NK-92 treated with Interleukin-12 subunit alpha and Interleukin-12 subunit beta, amount 100 ng/mL, for 24 hours (cell line): ENCODE measurements at regions not wholly inside any gene's neighbourhood (a gene's known extent, or its start where the extent isn't known, plus 50 kb on each side); places are given as distances from the start of the nearest gene placed in this dataset.

Source experiments
- DNase-seq: peaks from one replicate; lab custom pipeline; 2025; lab: John Stamatoyannopoulos, UW

GRCh38 chr13:91135376-91135775 is 212.1 kb upstream of the MIR17HG start:
- no peak for DNase-seq

DNA sequence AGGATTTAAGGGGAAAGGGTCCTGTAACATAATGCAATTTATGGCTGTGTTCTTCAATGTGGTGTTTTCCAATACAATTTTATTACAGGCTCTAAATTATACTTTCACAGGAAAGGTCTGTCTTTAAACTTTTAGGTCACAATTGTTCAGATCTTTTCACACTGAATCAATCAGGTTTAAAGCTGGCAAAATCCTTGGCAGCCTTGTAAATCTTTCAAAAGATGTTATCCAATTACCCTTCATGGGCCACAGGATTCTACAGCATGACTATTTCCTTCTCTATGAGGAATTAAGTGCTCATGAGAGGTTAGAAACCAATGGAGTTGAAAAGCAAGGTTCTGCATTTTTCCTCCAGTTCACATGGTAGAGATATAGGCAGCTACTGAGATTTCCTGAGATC is 211.5 kb upstream of the MIR17HG start:
- no peak for DNase-seq

GRCh38 chr13:91136806-91137205 is 210.7 kb upstream of the MIR17HG start:
- no peak for DNase-seq

DNA sequence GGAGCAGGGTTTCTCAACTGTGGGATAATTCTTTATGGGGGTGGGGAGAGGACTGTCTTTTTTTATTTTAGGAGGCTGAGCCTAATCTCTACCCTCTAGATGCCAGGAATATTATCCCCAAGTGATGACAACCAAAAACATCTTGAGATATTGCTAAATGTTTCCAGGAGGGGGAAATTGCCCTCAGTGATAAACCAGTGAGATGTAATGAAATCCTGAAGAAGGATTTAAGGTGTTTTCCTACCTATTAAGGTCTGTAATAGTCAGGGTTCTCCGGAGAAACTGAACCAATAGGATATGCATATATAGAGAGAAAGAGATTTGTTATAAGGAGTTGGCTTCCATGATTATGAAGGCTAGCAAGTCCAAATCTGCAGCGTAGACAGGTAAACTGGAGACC is 208.3 kb upstream of the MIR17HG start:
- DNase-seq: no peak

- no peak for DNase-seq
These were observed 205.9 kb upstream of the MIR17HG start for GRCh38 chr13:91141543-91142061.

- DNase-seq: no peak
These were observed 204.9 kb upstream of the MIR17HG start for GRCh38 chr13:91142572-91142971.

GRCh38 chr13:91144054-91144453 is 203.4 kb upstream of the MIR17HG start:
- no peak for DNase-seq

- no peak for DNase-seq
These were observed 203.0 kb upstream of the MIR17HG start for GRCh38 chr13:91144486-91144885.

GRCh38 chr13:91145571-91146205 is 201.8 kb upstream of the MIR17HG start:
- DNase-seq: no peak

DNA sequence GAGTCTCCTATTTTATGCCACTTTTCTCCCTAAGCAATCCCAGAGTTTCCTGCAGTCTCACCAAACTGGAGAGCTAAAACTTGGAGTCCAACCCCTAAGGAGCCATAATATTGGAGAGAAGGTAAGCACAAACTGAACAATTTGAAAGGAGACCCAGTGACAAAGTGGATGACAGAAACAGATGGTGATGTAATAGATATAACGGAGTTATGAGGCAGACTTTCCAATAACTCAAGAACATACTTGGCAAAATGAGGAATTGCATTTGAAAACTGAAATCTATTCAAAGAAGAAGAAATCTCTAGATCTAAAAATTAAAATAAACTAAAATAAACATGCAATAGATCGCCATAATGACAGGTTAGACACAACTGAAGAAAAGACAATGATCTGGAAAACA is 200.9 kb upstream of the MIR17HG start:
- no peak for DNase-seq

GRCh38 chr13:91148098-91148497 is 199.4 kb upstream of the MIR17HG start:
- DNase-seq: no peak

GRCh38 chr13:91151921-91152320 is 195.6 kb upstream of the MIR17HG start:
- no peak for DNase-seq

DNA sequence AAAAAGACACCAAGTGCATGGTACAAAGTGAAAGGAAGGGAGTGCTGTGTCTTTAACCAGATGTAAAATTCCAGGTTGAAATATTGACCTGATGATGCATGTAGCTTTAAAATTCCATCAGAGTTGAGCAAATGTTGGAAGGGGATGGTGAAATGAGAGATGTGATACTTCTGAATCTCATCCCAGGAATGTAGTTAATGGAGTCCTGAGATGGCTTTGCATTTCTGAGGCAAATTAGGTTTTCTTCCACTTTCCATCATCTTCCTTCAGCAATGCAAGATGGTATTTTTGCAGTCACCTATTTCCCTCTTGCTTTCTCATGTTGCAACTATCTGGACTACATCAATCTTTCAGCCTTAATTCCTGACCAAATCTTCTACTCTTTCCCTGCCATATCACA is 194.1 kb upstream of the MIR17HG start:
- DNase-seq: no peak

GRCh38 chr13:91154558-91155353 is 192.7 kb upstream of the MIR17HG start:
- DNase-seq: no peak

- DNase-seq: no peak
These were observed 191.9 kb upstream of the MIR17HG start for GRCh38 chr13:91155512-91156114.

DNA sequence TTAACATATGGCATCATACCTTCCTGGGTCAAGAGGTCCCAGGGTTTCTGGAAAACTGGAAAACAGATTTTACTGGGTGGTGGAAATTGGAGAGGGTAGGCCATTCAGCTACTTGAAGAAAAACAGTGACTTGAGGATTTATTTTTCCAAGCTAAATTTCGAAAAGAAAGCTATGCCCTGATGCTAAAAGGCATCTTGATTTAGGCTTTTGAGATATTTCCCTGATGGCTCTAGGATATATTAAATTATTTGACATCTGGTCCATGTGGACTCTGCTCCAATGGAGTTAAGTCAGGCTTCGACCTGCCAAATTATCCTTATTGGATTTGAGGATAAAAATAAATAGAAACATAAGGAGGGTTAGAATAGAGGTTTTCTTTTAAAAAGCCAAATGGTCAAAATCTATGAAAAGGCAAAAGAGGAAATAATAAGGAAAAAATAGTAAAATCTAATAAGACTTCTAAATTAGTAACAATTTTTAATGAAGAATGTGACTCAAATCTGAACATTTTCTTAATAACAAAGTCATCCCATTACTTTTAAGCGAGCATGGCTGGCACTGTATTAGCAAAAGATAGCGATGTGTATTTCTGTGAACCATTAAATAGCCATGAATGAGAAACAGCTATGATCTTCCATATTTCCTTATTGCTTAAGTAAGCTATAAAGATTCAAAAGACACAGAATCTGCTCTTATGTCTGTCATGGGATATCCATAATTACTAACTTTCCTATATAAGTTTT is 190.0 kb upstream of the MIR17HG start:
- no peak for DNase-seq

DNA sequence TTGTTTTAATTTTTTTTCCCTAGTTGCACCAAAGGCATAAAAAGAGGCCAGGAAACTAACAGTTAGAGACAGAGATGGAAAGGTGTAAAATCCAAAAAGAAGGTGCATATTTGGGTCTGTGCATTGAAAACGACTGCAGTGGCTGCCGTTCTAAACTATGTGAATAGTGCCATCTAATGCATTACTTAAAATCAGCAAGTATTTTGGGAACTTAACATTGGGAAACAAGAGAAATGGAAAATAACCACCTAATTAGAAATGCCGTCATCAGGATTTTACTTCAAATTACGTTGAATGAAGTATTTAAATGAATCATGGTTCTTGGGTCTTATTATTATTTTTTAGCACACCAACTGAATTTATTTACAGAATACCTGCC is 189.5 kb upstream of the MIR17HG start:
- DNase-seq: no peak

DNA sequence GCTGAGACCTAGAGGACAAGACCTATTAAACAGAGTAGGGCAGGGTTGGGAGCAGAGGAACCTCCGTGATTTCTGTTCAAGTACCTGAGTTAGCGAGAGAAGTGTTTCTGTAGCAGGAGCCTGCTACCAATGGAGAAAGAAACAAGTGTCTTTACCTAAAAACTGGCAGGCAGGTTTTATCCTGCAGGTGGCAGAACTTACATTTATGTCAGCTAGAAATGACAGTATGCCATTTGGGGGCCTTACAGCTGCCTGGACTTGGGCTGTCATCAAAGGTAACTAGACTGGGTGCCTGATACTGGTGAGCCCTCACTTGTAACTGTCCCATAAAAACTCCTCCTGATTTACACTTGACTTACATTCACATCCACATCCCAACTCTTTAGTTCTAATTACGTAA is 185.3 kb upstream of the MIR17HG start:
- DNase-seq: no peak

- no peak for DNase-seq
These were observed 184.9 kb upstream of the MIR17HG start for GRCh38 chr13:91162589-91162988.

DNA sequence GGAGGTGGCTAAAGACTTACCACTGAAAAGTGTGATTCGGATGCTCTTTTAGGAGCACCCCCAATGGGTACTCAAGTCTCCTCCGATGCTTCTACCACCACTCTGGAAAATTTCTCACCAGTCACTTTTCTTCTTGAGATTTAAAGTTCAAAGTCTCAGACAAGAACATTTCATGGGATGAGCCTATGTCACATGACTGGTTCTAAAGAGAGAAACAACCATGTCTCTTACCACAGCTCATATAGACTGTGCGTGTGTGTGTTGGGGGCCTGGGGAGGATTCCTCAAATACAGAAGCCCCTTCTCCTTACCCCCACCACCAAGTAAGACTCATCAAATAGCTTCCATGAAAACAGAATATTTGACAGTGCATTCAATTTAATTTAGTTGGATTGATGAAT is 181.7 kb upstream of the MIR17HG start:
- no peak for DNase-seq

DNA sequence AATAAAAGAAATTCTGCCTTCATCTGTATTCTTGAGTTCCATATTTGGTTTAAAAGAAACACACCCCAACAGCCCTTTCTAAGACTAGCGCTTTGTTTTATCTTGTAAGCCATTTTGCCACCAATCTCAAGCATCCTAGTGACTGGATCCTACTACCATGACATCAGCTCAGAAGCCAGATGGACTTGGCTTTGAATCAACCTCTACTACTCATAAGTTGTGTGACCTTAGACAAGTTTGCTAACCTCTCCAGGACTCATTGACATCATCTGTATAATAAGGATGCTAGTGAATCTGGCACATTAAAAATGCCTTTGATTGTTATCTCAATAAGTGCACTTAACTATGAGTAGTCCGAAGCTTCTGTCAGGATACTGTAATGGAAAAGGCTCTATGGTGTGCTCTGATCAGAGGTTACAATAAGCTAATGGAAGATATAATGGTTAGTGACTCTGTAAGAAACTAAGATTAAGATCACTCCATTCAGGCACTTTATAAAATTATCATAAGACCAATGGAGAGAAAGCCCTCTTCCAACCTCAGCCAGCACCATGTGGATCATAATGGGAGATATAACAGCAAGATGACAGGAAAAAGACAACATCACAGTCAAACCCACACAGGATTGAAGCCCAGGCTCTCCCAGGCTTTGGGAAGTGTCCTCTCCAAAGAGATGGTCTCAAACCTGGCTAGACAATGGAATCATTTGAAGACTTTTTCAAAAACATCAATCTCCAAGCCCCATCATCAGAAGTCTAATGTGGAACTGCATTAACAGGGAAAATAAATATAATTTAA is 180.6 kb upstream of the MIR17HG start:
- DNase-seq: no peak
